Esophagus muscularis mucosa (tissue), 4 donors: ENCODE measurements at regions not wholly inside any gene's neighbourhood (a gene's known extent, or its start where the extent isn't known, plus 50 kb on each side); places are given as distances from the start of the nearest gene placed in this dataset.

Source experiments
- EP300 ChIP-seq: sonication (generic); formaldehyde crosslinking; IDR thresholded peaks from one replicate; pipeline ENCODE4 v1.6.1; 2017; ENCODE audit warnings: antibody characterized with exemption
- POLR2A ChIP-seq: fragments of 450-650 bp; IDR thresholded peaks from one replicate; pipeline ENCODE4 v1.6.1; 2017; ENCODE audit warnings: antibody characterized with exemption, moderate library complexity, mild to moderate bottlenecking, low read depth
- TF ChIP-seq, protein P1 (sequence below), 3 experiments: fragments of 200-600 bp in 2 of 3; fragments of 450-650 bp in 1 of 3; sonication (generic) in 2 of 3; IDR thresholded peaks; one replicate each; pipeline ENCODE4 v1.5.1; 2017 to 2019; ENCODE audit warnings: antibody characterized with exemption in 3 of 3, mild to moderate bottlenecking in 2 of 3, moderate library complexity in 1 of 3

DNA sequence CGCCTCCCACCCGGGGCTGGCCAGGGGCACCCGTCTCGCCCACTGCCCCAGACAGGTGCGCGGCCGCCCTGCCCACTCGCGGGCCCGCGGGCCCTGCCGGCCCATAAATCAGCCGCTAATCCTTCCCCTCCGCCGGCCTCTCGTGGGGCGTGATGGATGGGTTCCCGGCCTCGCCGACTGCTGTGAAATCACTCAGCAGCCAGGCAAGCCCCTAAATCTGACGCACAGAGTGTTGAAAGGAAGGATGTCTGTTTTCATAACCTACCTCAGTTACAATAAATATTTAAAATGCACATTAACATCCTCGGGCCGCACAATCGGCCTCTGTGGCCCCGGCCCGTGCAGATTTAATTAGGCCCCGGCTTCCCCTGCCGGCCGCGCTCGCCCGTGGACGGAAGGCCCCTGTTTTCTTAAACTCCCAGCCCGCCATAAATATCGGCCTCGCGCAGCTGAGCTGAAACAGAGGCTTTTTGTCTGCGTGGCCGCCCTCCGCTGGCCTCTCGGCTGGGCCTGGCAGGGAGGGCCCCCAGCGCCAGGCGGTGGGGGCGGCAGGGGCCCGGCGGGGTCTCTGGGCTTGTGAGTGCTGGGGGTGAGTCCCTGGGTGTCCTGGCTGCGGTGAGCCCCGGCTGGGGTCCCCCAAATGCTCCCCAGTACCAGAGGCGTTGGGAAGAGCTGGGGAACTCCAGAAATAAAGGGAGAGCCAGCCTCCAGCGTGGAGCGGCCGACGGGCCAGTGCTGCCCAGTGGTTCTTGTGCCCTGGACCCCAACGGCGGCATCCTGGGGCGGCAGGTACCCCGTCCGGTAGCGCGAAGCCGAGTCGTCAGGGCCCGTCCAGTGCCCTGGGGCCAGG lies 90.7 kb downstream of the UNCX start:
- TF ChIP-seq, protein P1, sequence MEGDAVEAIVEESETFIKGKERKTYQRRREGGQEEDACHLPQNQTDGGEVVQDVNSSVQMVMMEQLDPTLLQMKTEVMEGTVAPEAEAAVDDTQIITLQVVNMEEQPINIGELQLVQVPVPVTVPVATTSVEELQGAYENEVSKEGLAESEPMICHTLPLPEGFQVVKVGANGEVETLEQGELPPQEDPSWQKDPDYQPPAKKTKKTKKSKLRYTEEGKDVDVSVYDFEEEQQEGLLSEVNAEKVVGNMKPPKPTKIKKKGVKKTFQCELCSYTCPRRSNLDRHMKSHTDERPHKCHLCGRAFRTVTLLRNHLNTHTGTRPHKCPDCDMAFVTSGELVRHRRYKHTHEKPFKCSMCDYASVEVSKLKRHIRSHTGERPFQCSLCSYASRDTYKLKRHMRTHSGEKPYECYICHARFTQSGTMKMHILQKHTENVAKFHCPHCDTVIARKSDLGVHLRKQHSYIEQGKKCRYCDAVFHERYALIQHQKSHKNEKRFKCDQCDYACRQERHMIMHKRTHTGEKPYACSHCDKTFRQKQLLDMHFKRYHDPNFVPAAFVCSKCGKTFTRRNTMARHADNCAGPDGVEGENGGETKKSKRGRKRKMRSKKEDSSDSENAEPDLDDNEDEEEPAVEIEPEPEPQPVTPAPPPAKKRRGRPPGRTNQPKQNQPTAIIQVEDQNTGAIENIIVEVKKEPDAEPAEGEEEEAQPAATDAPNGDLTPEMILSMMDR (IDR thresholded peaks at IDR 0.05) = no peak
- no peak for TF ChIP-seq POLR2A
- TF ChIP-seq EP300 = no peak
